Mucosa of descending colon (tissue), 3 donors: ENCODE measurements at regions not wholly inside any gene's neighbourhood (a gene's known extent, or its start where the extent isn't known, plus 50 kb on each side); places are given as distances from the start of the nearest gene placed in this dataset.

Source experiments
- ATAC-seq: fragments of 200-7000 bp; cut with Tn5 transposase; one replicate; pipeline ENCODE4 v1.9.1; 2020; ENCODE audit warnings: mild to moderate bottlenecking, moderate library complexity
- DNase-seq, 3 donors: peaks; one replicate each; pipeline ENCODE4 v3.0.0-alpha.2; 2020
- H3K36me3 ChIP-seq: fragments of 200-600 bp; one replicate; pipeline ENCODE4 v1.8.0; 2021; ENCODE audit warnings: low read depth, mild to moderate bottlenecking
- H3K4me1 ChIP-seq: fragments of 200-600 bp; one replicate; pipeline ENCODE4 v1.8.0; 2021; ENCODE audit warnings: low read depth, mild to moderate bottlenecking
- H3K4me3 ChIP-seq: fragments of 200-600 bp; one replicate; pipeline ENCODE4 v1.8.0; 2021; ENCODE audit warnings: mild to moderate bottlenecking
- H3K9me3 ChIP-seq: fragments of 200-600 bp; one replicate; pipeline ENCODE4 v1.8.0; 2021; ENCODE audit warnings: mild to moderate bottlenecking
- intact Hi-C, 2 donors: fragments of 100-400 bp; cut with DNase I in 1 of 2; cut with micrococcal nuclease in 1 of 2; formaldehyde crosslinking; loops; one replicate each; pipeline versions ENCODE4 v1.11.0 to v1.11.1; 2022; cut with DNase I, micrococcal nuclease
- TF ChIP-seq, protein P1 (sequence below): fragments of 200-600 bp; IDR thresholded peaks from one replicate; pipeline ENCODE4 v1.8.0; 2022; ENCODE audit warnings: antibody characterized with exemption, mild to moderate bottlenecking
- donor health status: DM: no; HTN: no; CAD: no; lungs with moderate emphysema.
- donor health status: DM: no; HTN: no; CAD: no.
- donor health status: DM: no; HTN: yes; CAD: no.

GRCh38 chr4:122297694-122298093, 81.1 kb upstream of the ADAD1 start:
- TF ChIP-seq, protein P1, sequence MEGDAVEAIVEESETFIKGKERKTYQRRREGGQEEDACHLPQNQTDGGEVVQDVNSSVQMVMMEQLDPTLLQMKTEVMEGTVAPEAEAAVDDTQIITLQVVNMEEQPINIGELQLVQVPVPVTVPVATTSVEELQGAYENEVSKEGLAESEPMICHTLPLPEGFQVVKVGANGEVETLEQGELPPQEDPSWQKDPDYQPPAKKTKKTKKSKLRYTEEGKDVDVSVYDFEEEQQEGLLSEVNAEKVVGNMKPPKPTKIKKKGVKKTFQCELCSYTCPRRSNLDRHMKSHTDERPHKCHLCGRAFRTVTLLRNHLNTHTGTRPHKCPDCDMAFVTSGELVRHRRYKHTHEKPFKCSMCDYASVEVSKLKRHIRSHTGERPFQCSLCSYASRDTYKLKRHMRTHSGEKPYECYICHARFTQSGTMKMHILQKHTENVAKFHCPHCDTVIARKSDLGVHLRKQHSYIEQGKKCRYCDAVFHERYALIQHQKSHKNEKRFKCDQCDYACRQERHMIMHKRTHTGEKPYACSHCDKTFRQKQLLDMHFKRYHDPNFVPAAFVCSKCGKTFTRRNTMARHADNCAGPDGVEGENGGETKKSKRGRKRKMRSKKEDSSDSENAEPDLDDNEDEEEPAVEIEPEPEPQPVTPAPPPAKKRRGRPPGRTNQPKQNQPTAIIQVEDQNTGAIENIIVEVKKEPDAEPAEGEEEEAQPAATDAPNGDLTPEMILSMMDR = no peak
- no peak for ATAC-seq
- DNase-seq = no peak
- H3K4me3 ChIP-seq = no peak overlapping the region
- H3K36me3 ChIP-seq = no peaks in the 10 kb centered on the region
- no peaks in the 10 kb centered on the region for H3K9me3 ChIP-seq
- intact Hi-C loops = no loop called here
- no peaks in the 10 kb centered on the region for H3K4me1 ChIP-seq

DNA sequence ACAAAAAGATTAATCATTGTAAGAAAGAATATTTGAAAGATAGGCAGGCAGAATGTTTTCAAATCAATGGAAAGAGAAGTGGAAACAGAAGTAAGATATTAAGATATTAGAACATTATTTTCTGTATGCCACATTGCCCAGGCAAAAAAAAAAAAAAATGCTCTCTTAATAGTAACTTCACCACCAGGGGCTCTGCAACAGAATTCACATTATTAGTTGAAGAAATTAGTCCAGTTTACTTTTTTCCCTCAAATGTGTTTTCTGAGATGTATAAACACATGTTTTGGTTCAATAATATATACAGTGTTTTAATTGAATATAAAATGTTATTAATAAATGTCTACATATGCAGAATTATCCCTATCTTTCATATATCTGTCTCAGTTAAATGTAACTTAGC, 78.0 kb upstream of the ADAD1 start:
- H3K36me3 ChIP-seq = no peaks in the 10 kb centered on the region
- ATAC-seq = no peak
- TF ChIP-seq, protein P1 = no peak
- no peaks in the 10 kb centered on the region for H3K9me3 ChIP-seq
- H3K4me1 ChIP-seq = no peaks in the 10 kb centered on the region
- no peak for DNase-seq
- no peak overlapping the region for H3K4me3 ChIP-seq
- intact Hi-C loops = no loop called here

- Histone ChIP-seq H3K9me3 (no peaks in the 10 kb centered on the region), H3K36me3 (no peaks in the 10 kb centered on the region), H3K4me3 (no peak overlapping the region), H3K4me1 (no peaks in the 10 kb centered on the region)
- TF ChIP-seq, protein P1 = no peak
- DNase-seq (no peak), ATAC-seq (no peak)
- intact Hi-C loops = no loop called here
These were observed 73.0 kb upstream of the ADAD1 start for GRCh38 chr4:122305853-122306252.

DNA sequence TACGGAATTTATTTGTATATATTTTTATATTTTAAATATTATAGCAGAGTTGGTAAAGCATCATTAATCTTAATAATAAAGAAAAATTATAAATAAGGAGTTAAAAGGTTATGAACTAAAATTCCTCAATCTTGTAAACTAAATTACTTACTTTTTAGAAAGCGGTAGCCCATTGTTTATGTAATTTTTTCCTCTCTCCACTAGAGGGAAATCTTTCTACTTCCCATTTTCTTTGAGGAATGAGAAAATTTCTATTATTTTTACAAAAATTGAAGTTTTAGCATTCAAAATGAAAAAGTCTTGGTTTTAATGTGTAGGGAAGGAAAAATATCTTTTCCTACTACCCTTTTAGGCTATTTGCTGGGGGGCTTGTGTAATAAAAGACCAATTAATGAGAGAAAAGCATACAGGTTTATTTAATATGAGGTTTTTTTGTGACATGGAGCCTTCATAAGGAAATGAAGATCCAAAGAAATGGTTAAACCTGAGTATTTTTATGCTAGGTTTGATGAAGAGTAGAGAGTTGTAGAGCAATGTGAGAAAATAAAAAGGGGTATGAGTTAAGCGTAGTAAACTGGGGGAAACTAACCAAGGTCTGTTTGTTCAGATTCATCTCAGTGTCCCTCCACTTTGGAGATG, 68.7 kb upstream of the ADAD1 start:
- Histone ChIP-seq H3K4me1 (no peaks in the 10 kb centered on the region), H3K36me3 (peaks cover 2% of the 10 kb centered on the region), H3K4me3 (no peak overlapping the region), H3K9me3 (no peaks in the 10 kb centered on the region)
- DNase-seq = no peak
- TF ChIP-seq, protein P1 = no peak
- no peak for ATAC-seq
- intact Hi-C loops = no loop called here

GRCh38 chr4:122313006-122313646, 65.7 kb upstream of the ADAD1 start:
- intact Hi-C loops = no loop called here
- no peaks in the 10 kb centered on the region for H3K9me3 ChIP-seq
- TF ChIP-seq, protein P1 = no peak
- no peaks in the 10 kb centered on the region for H3K4me1 ChIP-seq
- DNase-seq = no peak
- H3K36me3 ChIP-seq = peaks cover 12% of the 10 kb centered on the region
- no peak overlapping the region for H3K4me3 ChIP-seq
- no peak for ATAC-seq
